ENCODE measurements at regions not wholly inside any gene's neighbourhood (a gene's known extent, or its start where the extent isn't known, plus 50 kb on each side); places are given as distances from the start of the nearest gene placed in this dataset.
"Not testable (repeated sequence)": the region's sequence is repeated elsewhere in the genome, so short reads cannot be mapped to it uniquely, and the experiment has no call there.

DNA sequence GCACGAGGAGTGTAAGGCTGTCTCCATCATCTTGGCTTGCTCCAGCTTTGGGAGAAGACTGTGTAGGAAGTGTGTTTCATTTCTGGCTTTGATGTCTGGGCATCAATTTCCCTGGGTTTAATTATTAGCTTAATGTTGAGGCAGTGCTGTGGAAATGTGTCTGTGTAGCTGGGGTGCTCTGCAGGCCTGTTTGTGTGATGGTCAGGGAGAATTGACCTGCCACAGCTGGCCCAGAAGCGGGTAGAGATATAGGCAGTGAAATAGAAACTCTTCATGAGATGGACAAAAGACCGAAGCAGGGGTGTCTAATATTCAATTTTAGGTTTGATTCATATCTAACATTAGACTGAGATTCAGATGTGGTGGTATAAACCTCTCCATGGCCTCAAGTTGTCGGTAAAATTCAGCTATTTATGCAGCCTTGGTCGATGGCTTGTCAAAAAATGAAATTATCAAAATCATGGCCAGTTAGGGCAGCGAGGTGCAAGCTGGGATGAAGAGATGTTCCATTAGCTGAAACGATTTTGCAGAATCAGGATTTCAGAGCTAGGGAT, 95.3 kb upstream of the SNX9 start:
- TF ChIP-seq, protein P1, sequence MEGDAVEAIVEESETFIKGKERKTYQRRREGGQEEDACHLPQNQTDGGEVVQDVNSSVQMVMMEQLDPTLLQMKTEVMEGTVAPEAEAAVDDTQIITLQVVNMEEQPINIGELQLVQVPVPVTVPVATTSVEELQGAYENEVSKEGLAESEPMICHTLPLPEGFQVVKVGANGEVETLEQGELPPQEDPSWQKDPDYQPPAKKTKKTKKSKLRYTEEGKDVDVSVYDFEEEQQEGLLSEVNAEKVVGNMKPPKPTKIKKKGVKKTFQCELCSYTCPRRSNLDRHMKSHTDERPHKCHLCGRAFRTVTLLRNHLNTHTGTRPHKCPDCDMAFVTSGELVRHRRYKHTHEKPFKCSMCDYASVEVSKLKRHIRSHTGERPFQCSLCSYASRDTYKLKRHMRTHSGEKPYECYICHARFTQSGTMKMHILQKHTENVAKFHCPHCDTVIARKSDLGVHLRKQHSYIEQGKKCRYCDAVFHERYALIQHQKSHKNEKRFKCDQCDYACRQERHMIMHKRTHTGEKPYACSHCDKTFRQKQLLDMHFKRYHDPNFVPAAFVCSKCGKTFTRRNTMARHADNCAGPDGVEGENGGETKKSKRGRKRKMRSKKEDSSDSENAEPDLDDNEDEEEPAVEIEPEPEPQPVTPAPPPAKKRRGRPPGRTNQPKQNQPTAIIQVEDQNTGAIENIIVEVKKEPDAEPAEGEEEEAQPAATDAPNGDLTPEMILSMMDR (IDR thresholded peaks at IDR 0.05), result no peak
- TF ChIP-seq POLR2A (IDR thresholded peaks at IDR 0.05) (no peak), EP300 (IDR thresholded peaks at IDR 0.05) (no peak), POLR2AphosphoS5 (IDR thresholded peaks at IDR 0.05) (no peak)
- no peaks in the 10 kb centered on the region for H3K36me3 ChIP-seq
- 91% methylated on average over 7 of the region's 7 CpGs for WGBS
- peak overlapping the region; percentile 45 for H3K27ac ChIP-seq
- H3K9me3 ChIP-seq, result no peaks in the 10 kb centered on the region
- no peaks in the 10 kb centered on the region for H3K27me3 ChIP-seq
- no peak overlapping the region for H3K4me3 ChIP-seq
- DNase-seq (ENCODE audit: low spot score in 2 of 2), result no peak
- H3K4me1 ChIP-seq, result peaks cover 13% of the 10 kb centered on the region

DNA sequence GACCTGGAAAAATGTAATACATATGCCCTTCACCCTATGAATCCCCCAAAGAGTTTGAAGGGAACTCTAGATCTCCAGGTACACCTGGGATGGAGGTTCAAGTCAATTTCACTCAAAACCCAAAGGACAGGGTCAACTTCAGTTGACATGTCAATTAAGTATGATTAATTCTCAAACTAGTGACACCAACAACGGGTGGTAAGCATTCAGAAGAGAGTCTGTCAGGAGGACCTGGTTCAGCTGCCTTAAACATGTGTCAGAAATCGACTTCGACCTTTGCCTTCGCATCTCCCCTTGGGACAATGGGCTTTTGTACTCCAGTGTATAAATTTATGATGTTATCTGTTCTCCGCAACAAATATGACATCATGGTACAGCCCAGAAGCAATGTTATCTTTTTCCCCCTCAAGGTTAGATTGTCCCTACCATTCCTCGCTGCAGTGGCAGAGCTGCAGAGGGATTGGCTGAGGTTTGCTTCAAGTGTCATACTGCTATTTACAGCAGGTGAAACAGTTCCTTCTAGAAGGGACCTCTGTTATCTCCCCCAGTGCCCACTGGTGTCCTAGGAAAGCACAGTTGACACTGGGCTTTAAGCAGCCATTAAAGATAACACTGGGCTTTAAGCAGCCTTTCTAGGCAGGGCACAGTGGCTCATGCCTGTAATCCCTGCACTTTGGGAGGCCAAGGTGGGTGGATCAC, 94.7 kb upstream of the SNX9 start:
- no peaks in the 10 kb centered on the region for H3K27me3 ChIP-seq
- H3K27ac ChIP-seq, result no peak overlapping the region
- no peak for TF ChIP-seq POLR2AphosphoS5 (IDR thresholded peaks at IDR 0.05)
- no peak for TF ChIP-seq POLR2A (IDR thresholded peaks at IDR 0.05)
- TF ChIP-seq, protein P1 (IDR thresholded peaks at IDR 0.05), result no peak
- no peak for TF ChIP-seq EP300 (IDR thresholded peaks at IDR 0.05)
- H3K4me3 ChIP-seq, result no peak overlapping the region
- H3K9me3 ChIP-seq, result no peaks in the 10 kb centered on the region
- H3K36me3 ChIP-seq, result no peaks in the 10 kb centered on the region
- no peak for DNase-seq (ENCODE audit: low spot score in 2 of 2)
- WGBS, result 83% methylated on average over 6 of the region's 6 CpGs
- H3K4me1 ChIP-seq, result peaks cover 13% of the 10 kb centered on the region

DNA sequence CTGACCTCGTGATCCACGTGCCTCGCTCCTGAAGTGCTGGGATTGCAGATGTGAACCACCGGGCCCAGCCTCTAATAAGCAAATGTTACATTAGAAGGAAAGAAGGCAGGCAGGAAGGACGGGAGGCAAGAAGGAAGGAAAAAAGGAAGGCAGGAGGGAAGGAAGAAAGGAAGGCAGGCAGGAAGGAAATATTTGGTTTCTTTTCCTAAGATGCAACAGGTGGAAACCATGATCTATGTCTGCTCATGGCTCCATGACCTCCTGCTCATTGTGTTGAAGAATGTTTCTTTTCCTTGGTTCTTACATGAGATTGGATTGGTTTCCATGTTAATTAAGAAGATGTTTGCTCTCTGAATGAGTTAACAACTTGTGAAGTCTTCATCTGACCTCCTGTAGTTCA, 91.8 kb upstream of the SNX9 start:
- 93% methylated on average over 5 of the region's 5 CpGs for WGBS
- no peaks in the 10 kb centered on the region for H3K9me3 ChIP-seq
- H3K27me3 ChIP-seq, result no peaks in the 10 kb centered on the region
- no peaks in the 10 kb centered on the region for H3K36me3 ChIP-seq
- no peak for DNase-seq (ENCODE audit: low spot score in 2 of 2)
- H3K4me1 ChIP-seq, result peaks cover 13% of the 10 kb centered on the region
- TF ChIP-seq POLR2A (IDR thresholded peaks at IDR 0.05) (no peak), EP300 (IDR thresholded peaks at IDR 0.05) (no peak), POLR2AphosphoS5 (IDR thresholded peaks at IDR 0.05) (no peak)
- TF ChIP-seq, protein P1 (IDR thresholded peaks at IDR 0.05), result no peak
- H3K4me3 ChIP-seq, result no peak overlapping the region
- H3K27ac ChIP-seq, result no peak overlapping the region

DNA sequence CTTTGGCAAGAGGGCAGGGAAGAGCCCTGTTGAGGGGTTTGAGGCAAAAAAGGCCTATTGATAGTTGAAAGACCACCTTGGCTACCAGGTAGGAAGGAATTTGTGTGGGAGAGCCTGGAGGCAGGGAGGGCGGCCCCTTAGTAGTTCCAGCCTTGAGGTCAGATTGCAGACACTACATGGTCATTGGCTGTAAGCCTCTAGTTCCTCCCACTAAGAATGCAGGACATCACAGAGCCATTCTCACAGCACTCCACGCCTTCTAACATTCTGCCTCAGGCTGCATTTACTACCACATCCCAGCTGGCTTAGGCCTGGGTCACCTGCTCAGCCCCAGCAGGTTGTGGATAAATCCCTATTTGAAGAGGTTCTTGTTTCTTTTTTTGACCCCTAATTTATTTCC, 91.0 kb upstream of the SNX9 start:
- Histone ChIP-seq H3K4me3 (no peak overlapping the region), H3K36me3 (no peaks in the 10 kb centered on the region), H3K4me1 (peaks cover 5% of the 10 kb centered on the region), H3K9me3 (no peaks in the 10 kb centered on the region), H3K27me3 (no peaks in the 10 kb centered on the region), H3K27ac (no peak overlapping the region)
- DNase-seq (ENCODE audit: low spot score in 2 of 2), result no peak
- TF ChIP-seq, protein P1 (IDR thresholded peaks at IDR 0.05), result no peak
- TF ChIP-seq POLR2AphosphoS5 (IDR thresholded peaks at IDR 0.05), result no peak
- no peak for TF ChIP-seq POLR2A (IDR thresholded peaks at IDR 0.05)
- no peak for TF ChIP-seq EP300 (IDR thresholded peaks at IDR 0.05)
- WGBS, result 80% methylated on average over 2 of the region's 2 CpGs

DNA sequence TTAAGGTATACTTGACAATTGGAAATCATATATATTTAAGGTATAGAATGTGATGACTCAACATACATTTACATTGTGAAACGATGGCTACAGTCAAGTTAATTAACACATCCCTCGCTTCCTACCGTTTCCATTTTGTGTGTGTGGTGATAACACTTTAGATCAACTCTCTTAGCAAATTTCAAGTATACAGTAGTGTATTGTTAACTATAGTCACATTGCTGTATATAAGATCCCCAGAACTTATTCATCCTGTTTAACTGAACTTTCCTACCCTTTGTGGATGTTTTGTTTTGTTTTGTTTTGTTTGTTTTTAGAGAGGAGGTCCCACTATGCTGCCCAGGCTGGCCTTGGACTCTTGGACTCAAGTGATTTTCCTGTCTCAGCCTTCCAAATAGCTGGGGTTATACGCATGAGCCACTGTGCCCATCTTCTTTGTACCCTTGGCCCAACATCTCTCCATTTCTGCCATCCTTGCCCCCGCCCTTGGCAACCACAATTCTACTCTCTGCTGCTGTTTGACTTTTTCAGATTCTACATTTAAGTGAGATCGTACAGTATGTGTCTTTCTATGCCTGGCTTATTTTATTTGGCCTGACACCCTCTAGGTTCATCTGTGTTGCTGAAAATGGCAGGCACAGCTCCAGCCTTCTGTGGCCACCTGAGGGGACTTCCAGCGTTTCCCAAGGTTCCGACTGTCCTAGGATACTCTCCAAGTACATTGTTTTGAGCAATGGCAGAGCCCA, 90.5 kb upstream of the SNX9 start:
- 88% methylated on average over 8 of the region's 8 CpGs for WGBS
- Histone ChIP-seq H3K4me3 (no peak overlapping the region), H3K4me1 (no peaks in the 10 kb centered on the region), H3K9me3 (no peaks in the 10 kb centered on the region), H3K27me3 (no peaks in the 10 kb centered on the region), H3K36me3 (no peaks in the 10 kb centered on the region), H3K27ac (no peak overlapping the region)
- DNase-seq (ENCODE audit: low spot score in 2 of 2), result no peak
- TF ChIP-seq POLR2A (IDR thresholded peaks at IDR 0.05), result no peak
- no peak for TF ChIP-seq POLR2AphosphoS5 (IDR thresholded peaks at IDR 0.05)
- TF ChIP-seq, protein P1 (IDR thresholded peaks at IDR 0.05), result no peak

DNA sequence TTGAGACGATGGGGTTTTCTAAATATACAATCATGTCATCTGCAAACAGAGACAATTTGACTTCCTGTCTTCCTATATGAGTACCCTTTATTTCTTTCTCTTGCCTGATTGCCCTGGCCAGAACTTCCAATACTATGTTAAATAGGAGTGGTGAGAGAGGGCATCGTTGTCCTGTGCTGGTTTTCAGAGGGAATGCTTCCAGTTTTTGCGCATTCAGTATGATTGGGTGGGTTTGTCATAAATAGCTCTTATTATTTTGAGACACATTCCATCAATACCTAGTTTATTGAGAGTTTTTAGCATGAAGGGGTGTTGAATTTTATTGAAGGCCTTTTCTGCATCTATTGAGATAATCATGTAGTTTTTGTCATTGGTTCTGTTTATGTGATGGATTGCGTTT, 86.5 kb upstream of the SNX9 start:
- not testable (repeated sequence) for DNase-seq (ENCODE audit: low spot score in 2 of 2); H3K36me3 ChIP-seq; H3K9me3 ChIP-seq; H3K27ac ChIP-seq; H3K4me1 ChIP-seq; H3K27me3 ChIP-seq; H3K4me3 ChIP-seq
- WGBS, result 88% methylated on average over 4 of the region's 4 CpGs
